GM19238 (cell line): ENCODE measurements at regions not wholly inside any gene's neighbourhood (a gene's known extent, or its start where the extent isn't known, plus 50 kb on each side); places are given as distances from the start of the nearest gene placed in this dataset.
A peak's percentile ranks its signal among the peaks of the same experiment; 100 is the strongest.

ENCODE experiments used
- DNase-seq: peaks from one replicate; pipeline ENCODE4 v3.0.0; 2011; ENCODE audit warnings: low spot score; ENCODE audit not compliant: insufficient read length

DNA sequence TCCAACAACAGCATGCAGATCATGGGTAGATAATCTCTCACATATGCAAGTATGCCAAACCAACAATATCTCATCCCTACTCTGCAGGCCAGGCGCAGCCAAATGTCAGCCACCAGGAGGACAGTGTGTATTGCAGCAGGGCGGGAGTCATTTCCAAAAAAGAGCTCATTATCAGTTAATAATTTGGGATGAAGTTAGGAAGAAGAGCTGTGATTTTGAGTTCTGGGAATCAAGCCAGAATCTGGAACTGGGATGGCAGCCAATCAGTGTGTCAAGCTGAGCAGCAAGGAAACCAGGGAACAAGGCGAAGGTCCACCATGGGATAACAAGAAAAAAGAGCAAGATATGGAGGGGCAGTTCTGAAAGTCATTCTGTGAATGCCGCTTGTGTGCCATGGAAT, 88.2 kb upstream of the CAMK2D start:
- no peak for DNase-seq

DNA sequence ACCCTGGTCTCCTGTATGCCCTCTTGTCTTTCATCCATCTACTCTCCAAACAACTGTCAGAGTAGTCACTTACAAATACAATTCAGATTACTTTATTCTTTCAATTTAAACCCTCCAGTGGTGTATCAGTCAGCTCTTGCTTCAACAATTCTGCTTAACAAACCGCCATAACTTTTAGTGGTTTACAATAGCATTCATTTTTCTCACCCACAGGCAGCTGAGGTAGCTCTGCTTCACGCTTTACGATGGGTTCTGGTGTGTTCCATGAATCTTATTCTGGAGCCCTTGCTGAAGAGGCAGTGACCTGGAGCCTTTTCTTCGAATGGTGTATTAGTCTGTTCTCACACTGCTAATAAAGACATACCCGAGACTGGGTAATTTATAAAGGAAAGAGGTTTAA, 86.2 kb upstream of the CAMK2D start:
- DNase-seq: no peak

DNA sequence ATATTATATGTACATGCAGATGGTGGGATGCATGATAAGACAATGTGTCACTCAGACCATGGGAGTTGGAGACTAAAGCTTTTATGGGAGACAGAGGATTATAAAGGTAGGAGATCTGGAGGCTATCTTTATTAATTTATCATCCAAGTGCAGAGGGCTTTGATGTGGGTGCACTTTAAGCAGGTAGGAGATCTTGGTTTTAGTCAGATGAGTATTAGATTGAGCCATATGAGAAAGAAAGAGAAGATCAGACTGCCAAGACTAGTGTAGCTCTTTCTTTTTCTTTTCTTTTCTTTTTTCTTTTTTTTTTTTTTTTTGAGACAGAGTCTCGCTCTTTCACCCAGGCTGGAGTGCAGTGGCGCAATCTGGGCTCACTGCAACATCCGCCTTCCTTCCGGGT, 84.9 kb upstream of the CAMK2D start:
- no peak for DNase-seq

DNA sequence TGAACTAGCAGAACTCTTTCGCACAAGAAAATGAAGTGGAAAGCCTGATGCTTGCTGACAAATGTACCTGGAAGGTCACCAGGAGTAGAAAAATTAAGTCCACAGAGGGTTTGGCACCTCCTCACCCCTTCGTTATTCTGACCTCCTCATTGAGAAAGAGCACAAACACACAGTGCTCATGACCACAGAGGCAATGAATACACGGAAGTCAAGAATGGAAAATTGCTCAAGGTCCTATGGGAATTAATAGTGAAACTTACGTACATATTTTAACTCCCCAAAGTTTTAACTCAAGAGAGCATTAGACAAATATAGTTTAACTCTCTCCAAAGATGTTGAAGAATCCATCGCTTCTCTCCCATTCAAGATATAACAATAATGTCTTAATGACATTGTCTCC, 83.6 kb upstream of the CAMK2D start:
- no peak for DNase-seq

DNA sequence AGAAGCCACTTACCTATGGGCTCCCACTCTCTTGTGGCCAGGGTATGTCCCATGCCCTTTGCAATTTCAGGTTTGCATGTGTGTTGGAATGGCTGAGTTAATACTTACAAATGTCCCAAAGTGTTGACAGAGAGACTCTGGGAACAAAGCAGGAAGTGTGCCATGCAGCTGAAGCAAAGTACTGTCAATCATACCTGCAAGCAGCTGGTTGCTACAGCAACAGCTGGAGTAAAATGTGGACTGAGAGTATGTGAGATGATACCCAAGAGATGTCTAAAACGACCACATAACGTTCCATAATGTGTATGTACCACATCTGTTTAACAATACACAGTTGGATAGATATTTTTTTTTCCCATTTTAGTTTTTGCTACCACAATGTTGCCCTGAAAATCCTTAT, 82.8 kb upstream of the CAMK2D start:
- DNase-seq: no peak

DNA sequence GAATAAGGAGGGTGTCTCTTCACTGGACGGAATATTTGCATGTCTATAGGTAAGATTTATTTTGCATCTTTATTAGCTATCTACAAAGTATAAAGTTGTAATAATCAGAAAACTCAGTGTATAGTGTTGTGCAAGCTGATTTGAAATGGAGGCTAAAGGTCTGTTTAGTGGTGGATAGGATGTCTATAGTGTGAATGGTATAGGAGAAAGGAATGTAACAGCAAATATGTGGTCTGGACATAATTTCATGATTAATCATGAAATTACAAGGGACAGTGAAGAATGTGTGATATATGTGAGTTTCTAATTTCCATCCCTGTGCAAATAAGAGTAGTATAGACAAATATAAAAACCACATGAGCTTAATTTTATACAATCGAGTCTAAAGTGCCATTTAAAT, 79.3 kb upstream of the CAMK2D start:
- no peak for DNase-seq

DNA sequence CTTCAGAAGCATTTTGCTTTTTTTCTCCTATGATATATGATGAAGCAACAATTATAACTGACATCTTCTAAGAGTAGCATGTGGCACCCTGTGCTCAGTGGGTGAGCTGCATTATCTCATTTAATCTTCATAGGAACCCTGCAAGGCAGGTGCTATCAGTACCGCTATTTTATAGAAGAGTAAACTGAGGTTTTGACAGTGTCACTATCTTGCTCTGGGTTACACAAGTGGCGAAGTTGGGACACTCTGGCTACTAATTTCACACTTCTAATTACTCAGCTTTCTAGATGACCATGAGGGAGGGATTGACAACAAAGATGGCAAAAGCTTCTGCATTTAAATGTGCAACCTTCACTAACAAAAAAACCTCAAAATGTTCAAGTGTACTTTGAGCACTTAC, 76.9 kb upstream of the CAMK2D start:
- no peak for DNase-seq

DNA sequence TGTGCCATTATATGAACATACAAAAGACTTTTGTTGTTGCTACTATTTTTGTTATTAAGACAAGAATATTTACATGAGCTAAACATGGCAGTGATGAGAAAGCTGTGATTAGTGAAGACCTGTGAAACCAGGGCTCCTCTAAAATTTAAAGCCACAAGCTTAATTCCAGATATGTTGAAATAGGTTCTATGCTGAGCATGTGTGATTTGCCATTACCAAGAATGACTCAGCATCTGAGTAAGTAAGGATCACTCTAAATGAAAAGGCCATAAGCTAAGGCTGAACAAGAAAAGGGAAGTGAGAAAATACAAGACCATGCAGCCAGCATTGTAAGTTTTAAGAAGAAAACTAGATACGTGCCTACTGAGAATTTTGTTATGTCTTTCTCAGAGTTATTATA, 75.9 kb upstream of the CAMK2D start:
- DNase-seq: peak; percentile 21

DNA sequence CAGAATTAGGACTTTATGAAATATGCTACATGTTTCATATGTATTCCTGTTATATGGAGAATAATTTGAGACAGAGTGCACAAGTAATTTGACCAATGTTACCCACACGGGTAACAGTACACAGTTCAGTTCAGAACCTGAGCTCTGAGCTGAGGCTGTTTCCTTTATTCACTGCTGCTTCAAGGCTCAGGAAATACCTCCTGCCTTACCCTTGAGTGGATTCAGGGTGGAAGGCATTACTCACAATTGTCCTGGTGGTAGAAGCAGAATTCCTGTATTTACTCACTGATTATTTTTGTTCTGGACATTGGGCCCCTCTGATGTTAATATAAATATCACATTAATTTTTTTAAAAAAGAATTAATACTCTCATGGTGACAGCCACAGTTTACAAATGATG, 73.5 kb upstream of the CAMK2D start:
- no peak for DNase-seq

DNA sequence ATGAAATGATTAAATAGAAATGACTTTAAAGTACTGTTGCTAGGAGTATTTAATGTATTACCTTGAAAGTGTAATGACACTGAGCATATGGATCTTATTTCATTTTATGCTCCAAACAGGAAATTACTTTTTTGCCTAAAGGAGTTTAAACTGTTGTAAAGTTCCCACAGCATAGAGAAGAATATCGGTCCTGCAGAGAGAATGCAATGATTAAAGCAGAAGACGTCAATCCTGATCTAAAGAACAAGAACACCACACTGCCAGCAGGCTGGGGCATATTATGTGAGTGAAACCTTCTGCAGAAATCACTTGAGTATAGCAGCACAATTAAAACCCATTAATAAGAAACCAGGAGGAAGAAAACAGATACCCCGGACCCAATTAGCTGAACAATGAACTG, 72.8 kb upstream of the CAMK2D start:
- DNase-seq: no peak

DNA sequence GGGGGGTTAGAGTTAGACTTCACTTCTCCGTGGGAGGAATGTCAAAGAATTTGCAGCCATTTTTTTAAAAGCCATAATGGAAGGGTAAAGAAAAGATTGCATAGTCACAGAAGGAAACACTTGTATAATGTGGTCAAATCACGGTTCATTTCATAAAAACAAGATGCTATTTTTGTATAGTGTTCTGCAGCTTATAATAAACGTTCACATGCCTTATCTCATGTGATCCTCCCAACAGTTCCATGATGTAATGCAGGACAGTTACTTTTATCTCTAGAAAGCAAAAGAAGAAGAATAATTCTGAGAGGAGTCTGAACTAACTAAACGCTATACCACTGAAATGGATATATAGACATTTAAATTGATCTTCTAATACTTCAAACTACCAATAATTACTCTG, 71.3 kb upstream of the CAMK2D start:
- no peak for DNase-seq

DNA sequence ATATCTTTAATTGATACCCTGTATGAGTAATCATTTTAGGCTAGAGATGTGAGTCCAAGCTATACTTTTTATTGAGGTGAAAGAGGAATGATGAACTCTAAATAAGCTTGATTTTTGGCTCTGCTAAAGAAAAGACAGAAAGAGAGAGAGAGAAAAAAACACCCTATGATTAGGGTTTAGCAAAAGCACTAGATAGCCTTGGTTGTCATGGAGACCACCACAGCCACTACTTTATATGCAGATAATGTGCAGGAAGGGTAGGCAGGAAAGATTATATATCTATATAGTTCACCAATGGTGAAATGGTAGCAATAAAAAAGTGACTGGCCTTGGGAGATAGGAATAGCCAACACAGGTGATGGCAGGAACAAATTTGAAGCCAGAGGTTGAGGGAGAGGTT, 69.9 kb upstream of the CAMK2D start:
- DNase-seq: no peak

DNA sequence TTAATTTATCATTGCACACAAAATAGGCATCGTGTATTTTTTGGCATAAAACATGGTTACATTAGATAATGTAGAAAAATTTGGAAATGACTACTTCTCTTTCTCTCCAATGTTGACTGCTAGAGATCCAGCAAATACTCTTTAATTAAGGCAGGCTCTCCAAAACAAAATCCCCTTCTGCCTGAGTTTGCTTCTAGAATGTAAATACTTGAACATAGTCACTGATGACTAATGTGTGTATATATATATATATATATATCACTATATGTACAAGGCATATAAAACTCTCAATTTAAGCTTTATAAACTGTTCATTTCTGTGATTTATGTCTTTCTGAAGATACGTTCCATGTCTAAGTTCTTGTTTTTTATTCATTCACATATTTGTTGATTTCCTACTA, 67.2 kb upstream of the CAMK2D start:
- no peak for DNase-seq

DNA sequence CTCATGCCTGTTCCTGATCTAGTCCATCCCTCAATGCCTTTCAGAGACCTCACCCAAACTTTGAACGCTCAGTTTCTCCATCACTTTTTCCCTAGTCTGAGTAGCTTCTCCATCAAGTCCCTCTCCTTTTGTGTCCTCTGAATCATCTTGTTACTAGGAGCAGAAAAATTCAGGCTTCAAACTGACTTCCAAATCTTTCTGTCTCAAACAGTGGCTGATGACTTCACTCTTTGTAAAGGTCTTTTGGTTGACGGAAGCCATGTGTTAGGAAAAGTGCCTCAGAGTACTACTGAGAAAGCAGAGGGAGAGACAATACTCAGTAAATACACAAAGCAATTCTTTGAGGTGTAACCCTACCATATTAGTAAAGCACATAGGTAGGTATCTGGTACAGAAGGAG, 65.7 kb upstream of the CAMK2D start:
- no peak for DNase-seq

DNA sequence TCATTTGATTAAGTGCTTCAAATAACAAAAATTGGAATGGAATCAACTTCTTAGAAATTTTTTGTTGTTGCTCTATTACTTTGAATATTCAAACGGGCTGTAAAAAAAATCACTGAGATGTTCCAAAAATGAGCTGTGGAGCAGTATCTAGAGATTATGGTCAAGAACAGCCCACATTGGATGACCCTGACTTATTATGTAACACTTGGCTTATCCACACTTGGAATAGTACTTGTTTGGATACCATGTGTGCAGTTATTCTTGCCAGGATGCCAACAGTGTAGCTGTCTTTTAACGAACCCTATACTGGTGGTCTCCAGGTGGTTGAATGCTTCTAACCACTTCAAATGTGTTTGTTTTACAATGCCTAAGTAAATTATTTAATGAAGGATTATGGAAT, 64.9 kb upstream of the CAMK2D start:
- no peak for DNase-seq

DNA sequence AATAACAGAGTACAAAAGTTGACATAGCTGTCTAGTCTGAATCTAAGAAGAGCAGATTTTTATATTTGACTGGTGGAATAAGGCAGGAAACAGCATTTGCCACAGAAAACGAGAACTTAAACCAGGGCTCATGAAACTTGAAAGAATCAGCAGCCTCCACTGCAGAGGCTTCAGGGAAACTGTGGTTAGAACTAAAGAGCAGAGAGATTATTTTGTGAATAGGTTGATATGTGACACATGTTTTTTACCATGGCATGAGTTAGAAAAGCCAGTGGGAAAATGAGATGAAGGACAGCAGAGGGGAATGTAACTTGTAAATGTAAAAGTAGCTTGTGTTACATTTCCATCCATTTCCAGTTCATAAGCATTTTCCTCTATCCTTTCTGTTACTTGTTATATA, 63.7 kb upstream of the CAMK2D start:
- no peak for DNase-seq

DNA sequence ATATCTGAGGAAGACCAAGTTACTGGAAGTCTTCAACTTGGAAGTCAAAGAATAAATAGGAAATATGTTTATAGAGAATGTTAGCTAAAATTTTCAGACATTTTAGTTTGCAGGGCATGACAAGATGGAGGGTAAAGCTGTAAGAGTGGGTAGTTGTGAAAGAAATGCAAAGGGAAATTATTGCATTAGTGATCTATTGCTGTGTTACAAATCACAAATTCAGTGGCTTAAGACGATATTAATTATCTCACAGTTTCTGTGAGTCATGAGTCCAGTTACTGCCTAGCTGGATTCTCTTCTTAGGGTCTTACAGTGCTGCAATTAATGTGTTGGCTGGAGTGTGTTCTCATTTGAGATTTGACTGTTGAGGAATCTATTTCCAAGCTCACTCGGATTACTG, 62.9 kb upstream of the CAMK2D start:
- DNase-seq: no peak

DNA sequence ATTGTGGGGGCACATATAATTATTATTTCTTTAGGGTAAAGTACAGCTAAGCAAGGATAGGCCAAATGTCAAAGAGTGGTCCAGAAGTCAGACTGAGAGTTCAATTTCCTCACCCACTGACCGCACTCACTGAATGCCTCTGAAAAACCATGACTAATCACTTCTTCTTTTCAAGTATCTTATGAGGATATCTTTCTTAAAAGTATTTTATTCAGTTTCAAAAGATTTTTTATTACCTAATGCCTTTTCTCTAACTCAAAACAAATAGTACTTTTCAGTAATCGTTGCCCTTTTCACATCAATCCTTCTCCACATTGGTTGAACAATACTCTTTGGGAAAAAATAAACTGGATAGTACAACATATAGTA, 61.7 kb upstream of the CAMK2D start:
- DNase-seq: no peak

DNA sequence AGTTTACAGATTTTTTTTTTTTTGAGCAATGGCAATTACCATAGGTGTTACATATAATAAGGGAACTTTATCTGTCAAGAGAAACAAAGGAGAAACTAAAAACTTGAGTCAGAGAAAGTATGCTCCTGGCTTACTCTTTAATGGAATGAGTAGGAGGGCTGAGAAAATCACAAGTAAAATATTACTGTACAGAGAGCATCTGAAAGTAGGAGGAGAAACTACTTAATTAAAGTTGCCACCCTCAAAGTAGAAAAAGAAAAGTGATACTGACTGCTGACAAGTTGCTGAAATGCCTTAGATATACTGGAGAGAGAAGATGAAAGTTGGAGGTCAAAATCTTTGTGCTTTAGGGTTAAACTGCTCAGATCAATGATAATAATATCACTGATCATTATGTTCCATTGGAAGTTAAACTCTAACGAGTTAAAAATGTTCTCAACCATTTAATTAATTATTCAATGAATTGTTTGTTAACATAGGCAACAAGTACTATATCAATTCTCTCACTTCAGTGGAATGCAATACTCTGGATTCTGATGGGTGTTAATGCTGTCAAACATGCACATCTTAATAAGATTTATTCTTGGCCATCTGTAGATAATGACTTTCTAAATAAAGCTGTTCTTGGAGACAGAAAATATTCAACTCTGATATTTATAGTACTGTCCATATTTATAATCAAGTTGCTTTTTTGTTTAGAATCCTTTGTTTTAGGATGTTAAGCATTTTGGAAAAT, 61.2 kb upstream of the CAMK2D start:
- no peak for DNase-seq

DNA sequence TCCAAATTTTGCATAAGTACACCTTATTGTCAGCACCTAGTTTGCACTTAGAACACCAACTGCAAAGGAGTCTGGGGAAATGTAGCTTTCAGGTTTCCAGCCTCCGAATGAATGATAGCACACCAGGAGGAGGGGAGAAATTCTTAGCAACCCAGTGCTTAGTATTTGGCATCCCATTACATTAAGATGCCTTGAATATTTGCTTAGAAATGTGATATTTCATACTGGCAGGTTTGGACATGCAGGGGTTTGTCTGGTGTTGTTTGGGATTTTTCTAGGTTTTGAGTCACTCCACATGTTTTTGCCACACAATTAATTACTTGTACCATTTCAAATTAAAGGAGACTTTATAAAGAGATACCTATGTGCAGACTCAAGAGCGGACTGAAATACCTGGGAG, 60.3 kb upstream of the CAMK2D start:
- DNase-seq: no peak

DNA sequence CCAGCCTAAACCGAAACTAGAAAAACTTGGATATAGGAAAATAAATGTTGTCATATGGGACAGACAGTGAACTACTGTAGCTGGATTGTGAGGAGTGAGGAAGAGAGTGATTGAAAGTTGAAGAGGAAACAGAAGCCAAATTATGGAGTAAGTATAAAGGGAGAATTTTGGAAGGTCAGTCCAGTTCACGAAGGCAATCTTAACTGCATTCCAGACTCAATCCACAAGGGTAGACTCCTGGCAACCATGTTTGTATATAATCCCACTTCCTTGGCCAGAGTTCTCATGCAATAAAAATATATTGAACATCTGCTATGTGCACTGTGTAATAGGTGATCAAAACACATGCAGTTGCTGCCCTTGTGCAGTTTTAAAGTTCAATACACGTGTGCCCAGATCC, 58.6 kb upstream of the CAMK2D start:
- no peak for DNase-seq

DNA sequence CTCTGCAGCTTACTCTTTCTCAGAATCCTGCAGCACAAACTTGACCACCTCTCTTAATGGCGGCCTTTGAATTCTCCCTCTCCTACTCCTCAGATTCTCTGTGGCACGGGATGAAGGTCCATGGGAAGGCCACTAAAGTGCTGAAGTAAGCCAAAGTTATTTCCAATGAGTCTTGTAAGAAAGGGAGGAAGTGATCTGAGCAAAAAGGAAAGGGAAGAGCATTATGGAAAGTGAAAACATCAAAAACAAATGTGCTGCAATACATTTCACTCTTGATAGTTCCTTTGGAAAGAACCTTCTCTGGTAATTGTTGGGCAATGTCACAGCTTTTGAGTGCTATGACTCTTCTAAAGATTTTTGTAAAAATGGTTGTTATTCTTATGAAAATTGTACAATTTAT, 54.3 kb upstream of the CAMK2D start:
- no peak for DNase-seq

DNA sequence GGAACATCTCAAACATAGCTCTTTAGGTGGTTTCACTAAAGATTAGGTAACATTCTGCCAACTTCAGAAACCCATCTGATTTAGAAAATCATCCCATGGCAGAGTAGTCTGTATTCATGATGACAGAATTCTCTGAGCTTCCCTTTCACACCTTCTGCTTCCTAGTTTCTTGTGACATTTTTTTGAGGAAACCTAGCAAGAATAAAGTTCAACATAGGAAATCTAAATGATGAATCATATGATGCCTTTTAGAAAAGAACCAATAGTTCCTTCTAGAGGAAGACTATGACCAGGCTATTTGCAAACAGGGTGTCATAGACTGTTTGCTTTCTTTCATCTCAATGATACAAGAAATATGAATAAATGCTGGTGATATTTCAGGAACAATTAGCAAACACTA, 49.8 kb upstream of the CAMK2D start:
- no peak for DNase-seq
